Breast epithelium (tissue), 4 donors: ENCODE measurements at regions not wholly inside any gene's neighbourhood (a gene's known extent, or its start where the extent isn't known, plus 50 kb on each side); places are given as distances from the start of the nearest gene placed in this dataset.

Experiments
- DNase-seq, 2 donors: peaks; one replicate each; pipeline ENCODE4 v3.0.0-alpha.2; 2019; ENCODE audit warnings: low spot score in 2 of 2
- H3K27ac ChIP-seq, 2 donors: fragments of 200-600 bp; sonication (generic) in 1 of 2; one replicate each; pipeline ENCODE4 v1.5.1; 2016 to 2019; ENCODE audit warnings: mild to moderate bottlenecking in 1 of 2
- H3K27me3 ChIP-seq, 2 donors: fragments of 200-600 bp; sonication (generic) in 1 of 2; one replicate each; pipeline versions ENCODE4 v1.5.1 to v1.6.0; 2017 to 2019; ENCODE audit warnings: control low read depth in 1 of 2, mild to moderate bottlenecking in 1 of 2
- H3K36me3 ChIP-seq: fragments of 200-600 bp; one replicate; pipeline ENCODE4 v1.5.1; 2019
- H3K4me1 ChIP-seq, 2 donors: fragments of 200-600 bp; sonication (generic); one replicate each; pipeline ENCODE4 v1.5.1; 2016 to 2019; ENCODE audit warnings: control low read depth in 1 of 2
- H3K4me3 ChIP-seq, 3 donors: fragments of 200-600 bp; sonication (generic); 1 replicate in 2 of 3; 2 replicates in 1 of 3; pipeline ENCODE4 v1.5.1; 2016 to 2019; ENCODE audit warnings: mild to moderate bottlenecking in 3 of 3, moderate library complexity in 2 of 3
- H3K9me3 ChIP-seq, 2 donors: fragments of 200-600 bp; sonication (generic) in 1 of 2; one replicate each; pipeline ENCODE4 v1.5.1; 2016 to 2019; ENCODE audit warnings: control low read depth in 1 of 2
- CTCF ChIP-seq, 3 donors: fragments of 450-650 bp; IDR thresholded peaks; one replicate each; pipeline ENCODE4 v1.5.1; 2016 to 2017; ENCODE audit warnings: antibody characterized with exemption in 3 of 3, mild to moderate bottlenecking in 3 of 3, moderate library complexity in 3 of 3
- POLR2A ChIP-seq: fragments of 450-650 bp; IDR thresholded peaks from one replicate; pipeline ENCODE4 v1.6.1; 2016; ENCODE audit warnings: antibody characterized with exemption, mild to moderate bottlenecking, moderate library complexity
- POLR2AphosphoS5 ChIP-seq, 3 donors: sonication (generic); formaldehyde crosslinking; IDR thresholded peaks; one replicate each; pipeline ENCODE4 v1.6.1; 2017; ENCODE audit warnings: antibody characterized with exemption in 3 of 3
- intact Hi-C: fragments of 100-400 bp; cut with DNase I; formaldehyde crosslinking; loops from one replicate; pipeline ENCODE4 v1.15.1; 2023; ENCODE audit warnings: low total_unique reads

GRCh38 chr6:147138835-147139234, 65.4 kb upstream of the STXBP5 start:
- Histone ChIP-seq H3K27ac (no peak overlapping the region), H3K4me1 (no peaks in the 10 kb centered on the region), H3K9me3 (no peaks in the 10 kb centered on the region), H3K36me3 (no peaks in the 10 kb centered on the region), H3K4me3 (no peak overlapping the region), H3K27me3 (no peaks in the 10 kb centered on the region)
- no peak for TF ChIP-seq POLR2AphosphoS5 (IDR thresholded peaks at IDR 0.05)
- TF ChIP-seq CTCF (IDR thresholded peaks at IDR 0.05), result no peak
- TF ChIP-seq POLR2A, result no peak
- intact Hi-C loops, result no loop called here
- DNase-seq, result no peak

- Histone ChIP-seq H3K9me3 (no peaks in the 10 kb centered on the region), H3K36me3 (no peaks in the 10 kb centered on the region), H3K4me3 (no peak overlapping the region), H3K27ac (no peak overlapping the region), H3K27me3 (no peaks in the 10 kb centered on the region), H3K4me1 (no peaks in the 10 kb centered on the region)
- no peak for TF ChIP-seq POLR2AphosphoS5 (IDR thresholded peaks at IDR 0.05)
- TF ChIP-seq CTCF (IDR thresholded peaks at IDR 0.05), result no peak
- no peak for TF ChIP-seq POLR2A
- intact Hi-C loops, result no loop called here
- DNase-seq, result no peak
Measured at GRCh38 chr6:147141711-147142308, 62.4 kb upstream of the STXBP5 start.

GRCh38 chr6:147142684-147143245, 61.5 kb upstream of the STXBP5 start:
- no peaks in the 10 kb centered on the region for H3K27me3 ChIP-seq
- intact Hi-C loops, result no loop called here
- no peak overlapping the region for H3K4me3 ChIP-seq
- no peak for DNase-seq
- H3K27ac ChIP-seq, result no peak overlapping the region
- no peaks in the 10 kb centered on the region for H3K4me1 ChIP-seq
- TF ChIP-seq CTCF (IDR thresholded peaks at IDR 0.05) (no peak), POLR2A (no peak), POLR2AphosphoS5 (IDR thresholded peaks at IDR 0.05) (no peak)
- no peaks in the 10 kb centered on the region for H3K9me3 ChIP-seq
- H3K36me3 ChIP-seq, result no peaks in the 10 kb centered on the region

- Histone ChIP-seq H3K27me3 (no peaks in the 10 kb centered on the region), H3K36me3 (no peaks in the 10 kb centered on the region), H3K4me1 (no peaks in the 10 kb centered on the region), H3K9me3 (no peaks in the 10 kb centered on the region), H3K4me3 (no peak overlapping the region), H3K27ac (no peak overlapping the region)
- TF ChIP-seq POLR2AphosphoS5 (IDR thresholded peaks at IDR 0.05), result no peak
- no peak for TF ChIP-seq CTCF (IDR thresholded peaks at IDR 0.05)
- TF ChIP-seq POLR2A, result no peak
- DNase-seq, result no peak
- intact Hi-C loops, result no loop called here
Measured at GRCh38 chr6:147149092-147149491, 55.1 kb upstream of the STXBP5 start.

- Histone ChIP-seq H3K4me3 (no peak overlapping the region), H3K27me3 (no peaks in the 10 kb centered on the region), H3K27ac (no peak overlapping the region), H3K36me3 (no peaks in the 10 kb centered on the region), H3K4me1 (no peaks in the 10 kb centered on the region), H3K9me3 (no peaks in the 10 kb centered on the region)
- intact Hi-C loops, result loop anchor here (2.0 to 10.0 kb wide), 2 partner anchors 61 to 985 kb away; no protein-coding TSS in a partner anchor
- TF ChIP-seq POLR2AphosphoS5 (IDR thresholded peaks at IDR 0.05) (no peak), POLR2A (no peak), CTCF (IDR thresholded peaks at IDR 0.05) (no peak)
- no peak for DNase-seq
Measured at GRCh38 chr6:147149826-147150225, 54.4 kb upstream of the STXBP5 start.
